Neural progenitor cell (in vitro differentiated cells): ENCODE measurements at regions not wholly inside any gene's neighbourhood (a gene's known extent, or its start where the extent isn't known, plus 50 kb on each side); places are given as distances from the start of the nearest gene placed in this dataset.

Experiments used
- CTCF ChIP-seq: fragments of 200-600 bp; sonication (generic); IDR thresholded peaks from 2 replicates; pipeline ENCODE4 v1.5.1; 2017; ENCODE audit warnings: antibody characterized with exemption, mild to moderate bottlenecking
- EZH2 ChIP-seq: fragments of 200-600 bp; sonication (generic); IDR thresholded peaks from 2 replicates; pipeline ENCODE4 v1.6.1; 2017; ENCODE audit warnings: antibody characterized with exemption, mild to moderate bottlenecking, moderate library complexity
- EZH2phosphoT487 ChIP-seq: fragments of 200-600 bp; sonication (generic); IDR thresholded peaks from 2 replicates; pipeline ENCODE4 v1.6.1; 2017; ENCODE audit warnings: antibody characterized with exemption

GRCh38 chr16:64171632-64172031 lies 950.2 kb downstream of the CDH11 start:
- TF ChIP-seq CTCF (no peak), EZH2 (no peak), EZH2phosphoT487 (no peak)
